Lung microvascular endothelial cell (primary cell): ENCODE measurements at regions not wholly inside any gene's neighbourhood (a gene's known extent, or its start where the extent isn't known, plus 50 kb on each side); places are given as distances from the start of the nearest gene placed in this dataset.

Experiments
- DNase-seq, 2 donors: peaks; one replicate each; pipeline versions ENCODE4 v3.0.0 to v3.0.0-alpha.2; 2010; ENCODE audit warnings: low read depth in 2 of 2

GRCh38 chr2:12054956-12055618 lies 308.7 kb downstream of the LPIN1 start:
- no peak for DNase-seq

- DNase-seq: peak in 1 of 2 donors; percentile 67
These were observed 311.2 kb downstream of the LPIN1 start for GRCh38 chr2:12057436-12058166.

GRCh38 chr2:12059616-12060441 lies 313.4 kb downstream of the LPIN1 start:
- no peak for DNase-seq

DNA sequence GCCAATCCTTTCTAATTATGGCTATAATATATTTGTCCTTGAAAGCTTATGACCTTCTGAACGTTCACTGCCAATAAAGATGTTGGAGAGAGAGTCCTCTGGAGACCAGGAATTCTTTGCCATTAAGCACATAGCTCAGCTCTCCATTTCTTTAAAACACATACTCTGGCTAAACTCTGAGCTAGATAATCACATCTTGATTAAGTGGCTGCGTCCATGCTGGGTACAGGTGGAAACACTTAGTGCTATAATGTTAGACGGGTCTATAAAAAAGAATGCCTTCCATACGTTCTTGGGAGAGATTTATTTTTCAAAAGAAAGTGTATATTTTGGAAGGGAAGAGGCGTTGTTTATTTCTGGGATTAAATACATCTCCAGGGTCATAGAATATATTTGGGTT lies 314.5 kb downstream of the LPIN1 start:
- no peak for DNase-seq

DNA sequence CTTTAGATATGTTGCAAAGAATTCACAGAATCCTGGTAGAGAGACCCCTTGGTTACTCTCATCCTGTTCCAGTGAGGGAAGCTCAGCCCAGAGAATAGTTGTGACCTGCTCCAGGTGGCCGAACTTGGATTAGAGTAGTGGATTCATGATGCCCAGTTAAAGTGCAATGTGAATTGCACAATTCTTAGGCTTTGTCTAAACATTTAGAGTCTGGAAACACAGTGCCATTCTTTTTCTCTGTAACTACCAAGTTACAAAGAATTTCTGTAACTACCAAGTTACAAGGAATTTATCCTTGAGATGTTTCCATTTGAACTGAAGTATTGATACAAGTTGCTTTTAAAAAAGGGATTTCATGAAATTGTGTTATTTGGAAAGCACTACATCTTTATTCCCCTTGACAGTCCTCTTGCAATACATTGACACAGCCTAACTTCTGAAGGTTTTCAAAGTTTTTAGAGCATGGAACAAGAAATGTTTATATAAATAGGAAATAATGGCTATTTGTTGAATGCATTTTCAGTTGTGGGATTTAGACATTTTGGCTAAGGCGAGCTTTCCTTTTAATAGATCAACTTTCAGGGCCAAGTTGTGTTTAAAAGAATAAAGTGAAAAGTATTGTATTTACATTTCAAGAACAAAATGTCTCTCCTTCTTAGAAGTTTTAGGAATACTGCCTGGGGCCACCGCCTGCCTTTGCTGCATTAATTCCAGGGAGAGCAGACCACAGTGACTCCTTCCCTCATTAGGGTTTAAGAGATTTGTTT lies 315.0 kb downstream of the LPIN1 start:
- no peak for DNase-seq

GRCh38 chr2:12062053-12062395 lies 315.6 kb downstream of the LPIN1 start:
- no peak for DNase-seq

- no peak for DNase-seq
These were observed 316.8 kb downstream of the LPIN1 start for GRCh38 chr2:12063210-12063609.

DNA sequence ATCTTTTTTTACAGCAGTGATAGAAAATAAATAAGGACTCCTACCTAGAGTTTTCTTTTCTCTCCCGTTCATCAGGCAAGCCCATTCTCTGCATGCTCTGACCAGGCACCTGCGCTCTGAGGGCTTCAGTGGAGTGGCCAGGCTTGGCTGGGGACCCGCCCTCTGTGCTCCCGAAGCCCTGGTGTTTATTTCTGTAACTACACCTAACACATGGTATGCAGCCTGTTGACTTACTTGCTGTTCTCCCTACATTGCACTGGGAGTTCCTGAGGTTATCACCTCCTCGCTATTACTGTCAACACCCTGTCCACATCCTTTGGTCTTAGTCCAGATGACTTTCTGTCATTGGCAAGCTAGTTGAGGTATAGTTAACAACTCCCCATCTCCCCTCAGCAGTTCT lies 317.7 kb downstream of the LPIN1 start:
- no peak for DNase-seq

DNA sequence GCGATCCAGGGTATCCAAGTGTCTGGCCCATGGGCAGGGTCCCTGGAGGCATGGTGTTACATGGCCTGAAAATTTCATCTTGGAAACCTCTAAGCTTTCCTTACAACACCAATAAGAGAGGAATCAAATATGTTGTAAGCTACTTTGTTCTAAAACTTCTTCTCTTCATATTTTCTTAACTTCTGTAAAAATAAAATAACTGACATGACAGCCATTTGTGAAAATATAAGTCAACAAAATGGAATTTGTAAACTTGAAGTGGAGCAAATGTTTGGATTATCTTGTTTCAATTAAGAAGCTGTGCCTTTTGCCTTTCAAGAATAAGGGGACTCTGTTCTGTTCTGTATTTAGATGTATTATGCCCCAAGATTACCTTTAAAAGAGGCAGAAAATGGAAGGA lies 319.7 kb downstream of the LPIN1 start:
- no peak for DNase-seq

DNA sequence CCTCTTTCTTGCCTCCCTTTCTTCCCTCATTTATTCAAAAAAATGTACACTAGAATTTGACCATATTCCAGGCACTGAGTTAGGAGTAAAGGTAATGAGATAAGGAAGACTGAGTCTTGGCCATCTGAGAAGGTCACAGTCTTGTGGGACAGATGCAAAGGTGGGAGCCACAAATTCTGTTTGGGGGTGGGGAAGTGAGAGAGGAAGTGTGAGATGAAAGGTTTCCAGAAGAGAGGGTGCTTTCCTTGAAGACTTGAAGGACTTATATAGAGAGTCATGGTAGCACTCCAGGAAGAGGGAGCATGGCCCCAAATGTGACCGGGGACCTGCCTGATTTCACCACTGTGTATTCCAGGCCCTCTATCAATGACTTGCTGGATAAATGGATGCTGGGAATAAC lies 320.6 kb downstream of the LPIN1 start:
- DNase-seq: no peak

GRCh38 chr2:12068796-12069538 lies 322.5 kb downstream of the LPIN1 start:
- DNase-seq: no peak

DNA sequence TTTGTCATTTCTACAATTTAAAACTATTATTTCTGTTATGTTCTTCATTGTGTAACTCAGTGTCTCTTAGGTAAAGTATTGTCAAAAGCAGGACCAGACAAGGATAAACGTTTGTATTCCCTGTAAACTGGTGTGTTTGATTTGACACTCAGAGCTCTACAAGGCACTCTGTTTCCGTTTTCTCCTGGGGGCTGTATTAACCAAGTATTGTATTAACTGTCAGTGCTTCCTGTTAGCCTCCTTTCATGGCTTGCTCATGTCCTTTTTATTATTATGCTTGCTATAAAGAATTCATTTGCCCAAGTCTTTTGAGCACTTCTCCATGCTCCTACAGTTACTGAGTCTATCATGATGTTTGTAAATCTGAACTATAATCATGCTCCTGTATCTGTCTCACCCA lies 323.7 kb downstream of the LPIN1 start:
- peak in 1 of 2 donors; percentile 44 for DNase-seq

- DNase-seq: no peak
These were observed 324.1 kb downstream of the LPIN1 start for GRCh38 chr2:12070581-12070980.

DNA sequence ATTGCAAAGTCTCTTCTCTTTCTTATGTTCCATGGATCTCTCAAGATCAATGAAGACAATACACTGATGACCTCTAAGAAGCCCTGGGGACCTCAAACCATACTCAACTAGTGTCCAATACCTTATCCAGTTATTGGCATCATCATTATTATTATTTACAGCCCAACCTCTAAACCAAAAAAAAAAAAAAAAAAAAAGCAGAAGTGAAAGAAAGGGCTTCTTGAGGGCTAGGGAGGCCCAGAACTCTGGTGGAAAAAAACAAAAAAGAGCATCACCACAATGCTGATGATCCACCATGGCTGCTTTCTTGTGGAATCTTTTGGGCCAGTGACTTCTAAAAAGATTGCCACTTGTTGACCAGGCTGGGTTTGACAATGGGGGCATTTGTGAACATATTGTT lies 324.9 kb downstream of the LPIN1 start:
- no peak for DNase-seq

DNA sequence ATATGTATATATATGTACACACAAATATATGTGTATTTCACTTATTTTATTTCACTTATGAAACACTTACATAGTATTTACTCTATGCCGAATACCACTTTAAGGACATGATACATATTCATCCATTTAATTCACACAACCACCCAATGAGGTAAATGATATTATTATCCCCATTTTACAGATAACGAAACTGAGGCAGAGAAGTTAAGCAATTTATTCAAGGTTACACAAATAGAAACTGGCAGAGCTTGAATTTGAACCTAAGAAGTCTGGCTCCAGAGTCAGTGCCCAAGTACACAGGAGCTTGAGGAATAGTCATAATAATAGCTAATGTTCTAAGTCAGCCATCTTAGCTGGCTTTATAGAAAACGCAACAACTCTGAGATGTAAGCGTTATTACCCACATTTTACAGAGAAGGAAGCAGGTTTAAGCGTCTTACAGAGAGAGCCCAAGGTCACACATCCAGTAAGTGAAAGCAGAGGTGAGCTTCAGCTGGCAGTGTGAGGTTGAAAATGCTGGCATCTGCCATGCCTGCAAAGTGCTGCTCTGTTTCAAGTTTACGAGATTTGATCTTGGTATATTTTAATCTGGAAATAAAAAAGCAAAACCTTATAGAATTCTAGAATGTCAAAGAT lies 326.9 kb downstream of the LPIN1 start:
- DNase-seq: no peak

DNA sequence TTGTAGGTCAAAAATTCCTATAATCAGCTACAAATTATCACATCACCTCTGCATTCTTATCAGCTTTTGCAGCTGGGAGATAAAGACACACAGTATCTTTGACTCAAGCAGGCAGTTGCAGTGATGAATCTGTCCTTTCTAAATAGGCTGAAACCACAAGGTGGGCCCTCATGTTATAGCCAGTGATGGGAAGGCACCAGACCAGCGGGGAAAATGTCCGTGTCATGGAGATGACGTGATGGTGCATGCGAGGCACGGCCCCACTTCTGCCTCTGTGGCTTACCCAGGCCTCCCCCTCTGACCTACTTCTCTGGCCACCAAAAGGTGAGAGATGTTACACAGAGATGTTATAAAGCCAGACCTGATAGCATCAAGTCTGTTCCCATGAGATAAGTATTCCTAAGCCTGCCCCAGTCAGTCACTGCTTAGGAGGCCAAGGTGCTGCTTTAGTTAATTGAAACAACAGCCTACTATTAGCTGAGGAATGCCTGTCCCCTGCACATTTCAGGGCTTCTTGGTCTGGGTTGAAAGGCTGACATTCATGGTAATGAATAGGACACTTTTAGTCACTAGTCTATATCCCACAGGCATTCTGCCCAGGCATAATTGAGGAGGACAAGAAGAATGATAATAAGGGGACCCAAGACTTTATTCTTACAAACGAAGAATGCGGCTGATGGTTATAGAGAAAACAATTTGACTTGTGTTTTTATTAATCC lies 327.9 kb downstream of the LPIN1 start:
- no peak for DNase-seq

GRCh38 chr2:12074845-12075217 lies 328.4 kb downstream of the LPIN1 start:
- no peak for DNase-seq

GRCh38 chr2:12075603-12076002 lies 329.2 kb downstream of the LPIN1 start:
- no peak for DNase-seq

- peak in 1 of 2 donors; percentile 50 for DNase-seq
These were observed 330.4 kb downstream of the LPIN1 start for GRCh38 chr2:12076810-12077209.

DNA sequence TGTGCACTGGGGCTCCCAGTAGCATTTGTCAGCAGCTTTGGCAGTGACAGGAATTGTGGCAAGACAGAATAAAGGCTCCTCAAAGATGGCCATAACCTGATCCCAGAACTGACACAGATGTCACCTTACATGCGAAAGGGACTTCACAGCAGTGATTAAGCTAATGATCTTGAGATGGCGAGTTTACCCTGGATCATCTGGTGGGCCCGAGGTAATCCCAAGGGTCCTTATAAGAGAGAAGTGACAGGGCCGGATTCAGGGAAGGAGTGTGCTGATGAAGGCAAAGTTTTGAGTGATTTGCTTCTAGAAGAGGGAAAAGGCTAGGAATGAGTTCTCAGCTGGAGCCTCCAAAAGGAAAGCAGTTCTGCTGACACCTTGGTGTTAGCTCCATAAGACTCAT lies 333.9 kb downstream of the LPIN1 start:
- no peak for DNase-seq
